ENCODE measurements at regions not wholly inside any gene's neighbourhood (a gene's known extent, or its start where the extent isn't known, plus 50 kb on each side); places are given as distances from the start of the nearest gene placed in this dataset.

GRCh38 chr10:130389906-130390305, 253.7 kb downstream of the GLRX3 start:
- H3K4me1 Mint-ChIP-seq (ENCODE audit: low read depth), result no peaks in the 10 kb centered on the region
- intact Hi-C loops (cut with micrococcal nuclease), result no loop called here
- H3K9me3 Mint-ChIP-seq, result peaks cover 14% of the 10 kb centered on the region
- DNase-seq, result no peak
- no peak overlapping the region for H3K4me3 Mint-ChIP-seq
- H3K27ac Mint-ChIP-seq, result no peak overlapping the region
- peaks cover 12% of the 10 kb centered on the region for H3K27me3 Mint-ChIP-seq (ENCODE audit: low read depth)
- peaks cover 2% of the 10 kb centered on the region for H3K36me3 Mint-ChIP-seq (ENCODE audit: low read depth)
- CTCF ChIA-PET, result no interaction called here

GRCh38 chr10:130392031-130392430, 255.8 kb downstream of the GLRX3 start:
- Mint-ChIP-seq H3K4me1 (ENCODE audit: low read depth) (no peaks in the 10 kb centered on the region), H3K4me3 (no peak overlapping the region), H3K27ac (no peak overlapping the region), H3K27me3 (ENCODE audit: low read depth) (peaks cover 12% of the 10 kb centered on the region), H3K36me3 (ENCODE audit: low read depth) (peaks cover 2% of the 10 kb centered on the region), H3K9me3 (peaks cover 24% of the 10 kb centered on the region)
- DNase-seq, result no peak
- intact Hi-C loops (cut with micrococcal nuclease), result no loop called here
- CTCF ChIA-PET, result no interaction called here

GRCh38 chr10:130393342-130393741, 257.2 kb downstream of the GLRX3 start:
- Mint-ChIP-seq H3K27ac (no peak overlapping the region), H3K27me3 (ENCODE audit: low read depth) (peaks cover 10% of the 10 kb centered on the region), H3K9me3 (peaks cover 24% of the 10 kb centered on the region), H3K4me3 (no peak overlapping the region), H3K4me1 (ENCODE audit: low read depth) (no peaks in the 10 kb centered on the region), H3K36me3 (ENCODE audit: low read depth) (no peaks in the 10 kb centered on the region)
- CTCF ChIA-PET, result no interaction called here
- DNase-seq, result no peak
- intact Hi-C loops (cut with micrococcal nuclease), result no loop called here

- no peak overlapping the region for H3K4me3 Mint-ChIP-seq
- no peaks in the 10 kb centered on the region for H3K36me3 Mint-ChIP-seq (ENCODE audit: low read depth)
- no peak for DNase-seq
- H3K4me1 Mint-ChIP-seq (ENCODE audit: low read depth), result no peaks in the 10 kb centered on the region
- peaks cover 25% of the 10 kb centered on the region for H3K9me3 Mint-ChIP-seq
- intact Hi-C loops (cut with micrococcal nuclease), result no loop called here
- H3K27ac Mint-ChIP-seq, result no peak overlapping the region
- CTCF ChIA-PET, result no interaction called here
- H3K27me3 Mint-ChIP-seq (ENCODE audit: low read depth), result peaks cover 10% of the 10 kb centered on the region
Observed at GRCh38 chr10:130394832-130395231, 258.6 kb downstream of the GLRX3 start.

GRCh38 chr10:130395248-130395936, 259.2 kb downstream of the GLRX3 start:
- Mint-ChIP-seq H3K27me3 (ENCODE audit: low read depth) (peaks cover 10% of the 10 kb centered on the region), H3K27ac (no peak overlapping the region), H3K9me3 (peaks cover 25% of the 10 kb centered on the region), H3K4me3 (no peak overlapping the region), H3K36me3 (ENCODE audit: low read depth) (no peaks in the 10 kb centered on the region), H3K4me1 (ENCODE audit: low read depth) (no peaks in the 10 kb centered on the region)
- CTCF ChIA-PET, result no interaction called here
- no peak for DNase-seq
- intact Hi-C loops (cut with micrococcal nuclease), result no loop called here

GRCh38 chr10:130396044-130396443, 259.9 kb downstream of the GLRX3 start:
- intact Hi-C loops (cut with micrococcal nuclease), result no loop called here
- CTCF ChIA-PET, result no interaction called here
- peaks cover 6% of the 10 kb centered on the region for H3K27me3 Mint-ChIP-seq (ENCODE audit: low read depth)
- H3K9me3 Mint-ChIP-seq, result peaks cover 25% of the 10 kb centered on the region
- H3K27ac Mint-ChIP-seq, result no peak overlapping the region
- no peaks in the 10 kb centered on the region for H3K36me3 Mint-ChIP-seq (ENCODE audit: low read depth)
- no peaks in the 10 kb centered on the region for H3K4me1 Mint-ChIP-seq (ENCODE audit: low read depth)
- no peak overlapping the region for H3K4me3 Mint-ChIP-seq
- DNase-seq, result no peak

- Mint-ChIP-seq H3K36me3 (ENCODE audit: low read depth) (no peaks in the 10 kb centered on the region), H3K27me3 (ENCODE audit: low read depth) (peaks cover 2% of the 10 kb centered on the region), H3K9me3 (peaks cover 22% of the 10 kb centered on the region), H3K4me1 (ENCODE audit: low read depth) (no peaks in the 10 kb centered on the region), H3K4me3 (no peak overlapping the region), H3K27ac (no peak overlapping the region)
- DNase-seq, result no peak
- CTCF ChIA-PET, result no interaction called here
- intact Hi-C loops (cut with micrococcal nuclease), result no loop called here
Observed at GRCh38 chr10:130398090-130398994, 262.2 kb downstream of the GLRX3 start.

- no peak overlapping the region for H3K4me3 Mint-ChIP-seq
- peaks cover 5% of the 10 kb centered on the region for H3K27me3 Mint-ChIP-seq (ENCODE audit: low read depth)
- no peak for DNase-seq
- H3K27ac Mint-ChIP-seq, result no peak overlapping the region
- H3K4me1 Mint-ChIP-seq (ENCODE audit: low read depth), result no peaks in the 10 kb centered on the region
- CTCF ChIA-PET, result no interaction called here
- no peaks in the 10 kb centered on the region for H3K36me3 Mint-ChIP-seq (ENCODE audit: low read depth)
- intact Hi-C loops (cut with micrococcal nuclease), result no loop called here
- peaks cover 21% of the 10 kb centered on the region for H3K9me3 Mint-ChIP-seq
Observed at GRCh38 chr10:130399425-130399950, 263.3 kb downstream of the GLRX3 start.

GRCh38 chr10:130400890-130401289, 264.7 kb downstream of the GLRX3 start:
- Mint-ChIP-seq H3K4me3 (no peak overlapping the region), H3K36me3 (ENCODE audit: low read depth) (no peaks in the 10 kb centered on the region), H3K9me3 (peaks cover 10% of the 10 kb centered on the region), H3K27ac (no peak overlapping the region), H3K27me3 (ENCODE audit: low read depth) (peaks cover 10% of the 10 kb centered on the region), H3K4me1 (ENCODE audit: low read depth) (no peaks in the 10 kb centered on the region)
- no peak for DNase-seq
- CTCF ChIA-PET, result no interaction called here
- intact Hi-C loops (cut with micrococcal nuclease), result no loop called here

GRCh38 chr10:130401860-130402765, 265.9 kb downstream of the GLRX3 start:
- Mint-ChIP-seq H3K36me3 (ENCODE audit: low read depth) (no peaks in the 10 kb centered on the region), H3K27ac (no peak overlapping the region), H3K4me3 (no peak overlapping the region), H3K27me3 (ENCODE audit: low read depth) (peaks cover 11% of the 10 kb centered on the region), H3K4me1 (ENCODE audit: low read depth) (no peaks in the 10 kb centered on the region), H3K9me3 (peaks cover 4% of the 10 kb centered on the region)
- CTCF ChIA-PET, result interaction anchor here (1.2 kb wide), 1 partner anchor 28 kb away, joined by 3 read pairs; no protein-coding TSS in a partner anchor
- DNase-seq, result no peak
- intact Hi-C loops (cut with micrococcal nuclease), result no loop called here

GRCh38 chr10:130403153-130404075, 267.2 kb downstream of the GLRX3 start:
- Mint-ChIP-seq H3K4me1 (ENCODE audit: low read depth) (no peaks in the 10 kb centered on the region), H3K36me3 (ENCODE audit: low read depth) (no peaks in the 10 kb centered on the region), H3K9me3 (peaks cover 2% of the 10 kb centered on the region), H3K27me3 (ENCODE audit: low read depth) (peaks cover 11% of the 10 kb centered on the region), H3K27ac (no peak overlapping the region), H3K4me3 (no peak overlapping the region)
- no peak for DNase-seq
- CTCF ChIA-PET, result interaction anchor here (1.2 kb wide), 1 partner anchor 27 kb away, joined by 3 read pairs; no protein-coding TSS in a partner anchor
- intact Hi-C loops (cut with micrococcal nuclease), result no loop called here
